SKM-1 treated with dmso at 0.1 percent for 144 hours (cell line): ENCODE measurements at regions not wholly inside any gene's neighbourhood (a gene's known extent, or its start where the extent isn't known, plus 50 kb on each side); places are given as distances from the start of the nearest gene placed in this dataset.

Source experiments
- DNase-seq: peaks from one replicate; lab custom pipeline; 2025; ENCODE audit not compliant: unreplicated experiment; lab: John Stamatoyannopoulos, UW

GRCh38 chr17:34116306-34116705 is 138.8 kb upstream of the CCL2 start:
- DNase-seq, result no peak

- no peak for DNase-seq
These were observed 137.8 kb upstream of the CCL2 start for GRCh38 chr17:34117332-34117731.

GRCh38 chr17:34117811-34118210 is 137.3 kb upstream of the CCL2 start:
- no peak for DNase-seq

- DNase-seq, result no peak
These were observed 136.5 kb upstream of the CCL2 start for GRCh38 chr17:34118564-34118963.

GRCh38 chr17:34121311-34121710 is 133.8 kb upstream of the CCL2 start:
- no peak for DNase-seq

- no peak for DNase-seq
These were observed 132.6 kb upstream of the CCL2 start for GRCh38 chr17:34122515-34122914.

- DNase-seq, result no peak
These were observed 130.1 kb upstream of the CCL2 start for GRCh38 chr17:34125010-34125409.

- DNase-seq, result no peak
These were observed 129.2 kb upstream of the CCL2 start for GRCh38 chr17:34125921-34126320.

GRCh38 chr17:34126496-34126895 is 128.6 kb upstream of the CCL2 start:
- DNase-seq, result no peak

- DNase-seq, result no peak
These were observed 128.1 kb upstream of the CCL2 start for GRCh38 chr17:34126965-34127364.

GRCh38 chr17:34130544-34130943 is 124.5 kb upstream of the CCL2 start:
- no peak for DNase-seq

GRCh38 chr17:34131386-34131785 is 123.7 kb upstream of the CCL2 start:
- DNase-seq, result no peak

GRCh38 chr17:34133350-34133749 is 121.7 kb upstream of the CCL2 start:
- no peak for DNase-seq

- DNase-seq, result no peak
These were observed 119.2 kb upstream of the CCL2 start for GRCh38 chr17:34135841-34136240.

GRCh38 chr17:34140006-34140405 is 115.1 kb upstream of the CCL2 start:
- DNase-seq, result no peak

GRCh38 chr17:34141590-34141989 is 113.5 kb upstream of the CCL2 start:
- no peak for DNase-seq

GRCh38 chr17:34143430-34143829 is 111.7 kb upstream of the CCL2 start:
- DNase-seq, result no peak

- no peak for DNase-seq
These were observed 108.5 kb upstream of the CCL2 start for GRCh38 chr17:34146440-34147043.

GRCh38 chr17:34151102-34151501 is 104.0 kb upstream of the CCL2 start:
- DNase-seq, result no peak

GRCh38 chr17:34153991-34154390 is 101.1 kb upstream of the CCL2 start:
- DNase-seq, result no peak

- no peak for DNase-seq
These were observed 99.9 kb upstream of the CCL2 start for GRCh38 chr17:34154961-34155730.

- DNase-seq, result no peak
These were observed 99.1 kb upstream of the CCL2 start for GRCh38 chr17:34155947-34156346.

- DNase-seq, result no peak
These were observed 98.7 kb upstream of the CCL2 start for GRCh38 chr17:34156401-34156740.
